ENCODE measurements at regions not wholly inside any gene's neighbourhood (a gene's known extent, or its start where the extent isn't known, plus 50 kb on each side); places are given as distances from the start of the nearest gene placed in this dataset.

DNA sequence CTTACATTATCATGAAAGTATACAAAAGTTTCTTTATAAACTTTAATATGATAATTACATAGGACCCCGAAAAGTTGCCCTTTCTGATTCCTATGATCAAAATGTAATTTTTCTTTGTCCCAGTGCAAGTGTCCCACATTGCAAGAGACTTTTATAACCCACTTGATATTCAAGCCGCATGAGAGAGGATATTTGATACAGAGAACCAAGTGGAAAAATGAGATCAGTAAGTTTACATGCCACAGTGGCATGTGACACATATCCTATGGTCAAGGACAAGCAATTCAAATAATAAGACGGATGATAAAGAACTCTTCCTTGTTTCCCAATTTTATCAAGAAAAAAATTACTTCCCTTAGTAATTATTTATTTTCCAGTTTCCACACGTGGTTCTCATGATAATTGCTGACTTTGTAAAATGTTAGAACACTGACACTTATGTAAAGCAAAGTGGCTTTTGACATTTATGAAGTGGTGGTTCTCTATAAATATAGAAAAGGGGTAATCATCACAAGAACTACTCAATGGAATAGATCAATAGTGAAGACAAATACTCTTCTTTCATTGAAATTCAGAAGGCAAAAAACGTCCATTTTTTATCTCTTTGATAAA, 273.7 kb upstream of the NOCT start:
- TF ChIP-seq POLR2A (IDR thresholded peaks at IDR 0.05; ENCODE audit: low read depth, low read length) (no peak), MYC (IDR thresholded peaks at IDR 0.05; ENCODE audit: low read depth, low read length) (no peak), POLR2AphosphoS5 (IDR thresholded peaks at IDR 0.05; ENCODE audit: insufficient read depth, low read depth, low read length) (no peak), JUN (IDR thresholded peaks at IDR 0.05; ENCODE audit: borderline replicate concordance, insufficient read depth, insufficient read length, low read depth) (no peak), FOS (IDR thresholded peaks at IDR 0.05; ENCODE audit: borderline replicate concordance, insufficient read depth, low read length) (no peak)
- TF ChIP-seq, protein P1, sequence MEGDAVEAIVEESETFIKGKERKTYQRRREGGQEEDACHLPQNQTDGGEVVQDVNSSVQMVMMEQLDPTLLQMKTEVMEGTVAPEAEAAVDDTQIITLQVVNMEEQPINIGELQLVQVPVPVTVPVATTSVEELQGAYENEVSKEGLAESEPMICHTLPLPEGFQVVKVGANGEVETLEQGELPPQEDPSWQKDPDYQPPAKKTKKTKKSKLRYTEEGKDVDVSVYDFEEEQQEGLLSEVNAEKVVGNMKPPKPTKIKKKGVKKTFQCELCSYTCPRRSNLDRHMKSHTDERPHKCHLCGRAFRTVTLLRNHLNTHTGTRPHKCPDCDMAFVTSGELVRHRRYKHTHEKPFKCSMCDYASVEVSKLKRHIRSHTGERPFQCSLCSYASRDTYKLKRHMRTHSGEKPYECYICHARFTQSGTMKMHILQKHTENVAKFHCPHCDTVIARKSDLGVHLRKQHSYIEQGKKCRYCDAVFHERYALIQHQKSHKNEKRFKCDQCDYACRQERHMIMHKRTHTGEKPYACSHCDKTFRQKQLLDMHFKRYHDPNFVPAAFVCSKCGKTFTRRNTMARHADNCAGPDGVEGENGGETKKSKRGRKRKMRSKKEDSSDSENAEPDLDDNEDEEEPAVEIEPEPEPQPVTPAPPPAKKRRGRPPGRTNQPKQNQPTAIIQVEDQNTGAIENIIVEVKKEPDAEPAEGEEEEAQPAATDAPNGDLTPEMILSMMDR (IDR thresholded peaks at IDR 0.05; ENCODE audit: extremely low read depth in 1 of 2, insufficient read depth in 1 of 2, low read depth in 1 of 2, low read length in 2 of 2) = no peak
- TF ChIP-seq, protein P2, sequence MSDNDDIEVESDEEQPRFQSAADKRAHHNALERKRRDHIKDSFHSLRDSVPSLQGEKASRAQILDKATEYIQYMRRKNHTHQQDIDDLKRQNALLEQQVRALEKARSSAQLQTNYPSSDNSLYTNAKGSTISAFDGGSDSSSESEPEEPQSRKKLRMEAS (IDR thresholded peaks at IDR 0.05; ENCODE audit: insufficient read depth, insufficient read length) = no peak
